ENCODE measurements at regions not wholly inside any gene's neighbourhood (a gene's known extent, or its start where the extent isn't known, plus 50 kb on each side); places are given as distances from the start of the nearest gene placed in this dataset.

GRCh38 chr2:14909795-14910194 lies 277.3 kb downstream of the LRATD1 start:
- DNase-seq (ENCODE audit: low read depth in 3 of 3), result no peak

GRCh38 chr2:14910654-14911053 lies 278.1 kb downstream of the LRATD1 start:
- no peak for DNase-seq (ENCODE audit: low read depth in 3 of 3)

GRCh38 chr2:14915983-14916382 lies 283.5 kb downstream of the LRATD1 start:
- no peak for DNase-seq (ENCODE audit: low read depth in 3 of 3)

DNA sequence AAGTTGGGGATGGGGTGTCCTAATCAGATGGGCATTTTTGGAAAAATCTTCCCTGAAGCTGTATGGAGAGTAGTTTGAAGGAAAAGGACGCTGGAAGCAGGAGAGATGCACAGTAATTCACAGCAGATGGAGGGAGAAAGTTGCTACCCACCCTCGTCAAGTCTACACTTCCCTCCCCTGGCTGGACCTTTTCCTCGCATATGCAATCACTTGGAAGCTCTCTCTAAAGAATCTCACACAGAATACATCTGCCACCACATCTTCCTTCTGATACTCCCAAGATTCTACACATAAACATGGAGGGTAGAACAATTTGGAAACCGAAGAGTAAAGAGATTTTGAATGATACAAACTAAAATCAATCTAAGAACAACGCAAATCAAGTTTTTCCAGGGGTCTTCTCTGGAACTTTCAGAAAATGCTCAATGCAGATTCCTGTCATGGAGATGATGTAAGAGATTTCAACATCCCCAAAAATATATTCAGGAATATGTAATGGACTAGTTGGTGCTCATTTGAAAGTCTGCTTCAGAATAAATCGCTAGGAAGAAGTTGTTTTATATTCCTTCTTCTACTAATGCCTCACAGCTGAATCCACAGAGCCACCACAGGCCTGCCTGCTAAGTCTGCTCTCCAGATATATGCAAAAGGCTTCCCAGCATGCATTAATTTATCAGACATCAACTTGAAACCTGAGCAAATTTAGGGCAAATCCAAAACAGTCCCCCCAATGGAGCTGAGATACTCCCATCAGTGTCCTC lies 291.5 kb downstream of the LRATD1 start:
- DNase-seq (ENCODE audit: low read depth in 3 of 3), result no peak

DNA sequence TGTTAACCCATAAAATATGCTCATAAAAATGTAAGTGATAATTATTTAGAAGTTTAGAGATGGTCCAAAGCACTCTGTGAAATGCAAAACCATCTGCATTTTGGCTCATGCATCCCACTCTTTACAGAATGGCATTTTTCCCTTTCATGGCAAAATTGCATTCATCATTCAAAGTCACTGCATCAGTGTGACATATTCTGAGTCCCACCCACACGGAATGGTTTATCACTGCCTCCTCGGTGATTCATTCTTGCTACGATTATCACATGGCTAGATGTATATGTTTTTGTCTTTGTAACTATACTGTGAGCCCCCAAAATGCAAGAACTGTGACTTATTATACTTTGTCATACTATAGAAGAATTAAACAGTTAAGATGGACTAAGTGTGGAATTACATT lies 293.0 kb downstream of the LRATD1 start:
- DNase-seq (ENCODE audit: low read depth in 3 of 3), result no peak

DNA sequence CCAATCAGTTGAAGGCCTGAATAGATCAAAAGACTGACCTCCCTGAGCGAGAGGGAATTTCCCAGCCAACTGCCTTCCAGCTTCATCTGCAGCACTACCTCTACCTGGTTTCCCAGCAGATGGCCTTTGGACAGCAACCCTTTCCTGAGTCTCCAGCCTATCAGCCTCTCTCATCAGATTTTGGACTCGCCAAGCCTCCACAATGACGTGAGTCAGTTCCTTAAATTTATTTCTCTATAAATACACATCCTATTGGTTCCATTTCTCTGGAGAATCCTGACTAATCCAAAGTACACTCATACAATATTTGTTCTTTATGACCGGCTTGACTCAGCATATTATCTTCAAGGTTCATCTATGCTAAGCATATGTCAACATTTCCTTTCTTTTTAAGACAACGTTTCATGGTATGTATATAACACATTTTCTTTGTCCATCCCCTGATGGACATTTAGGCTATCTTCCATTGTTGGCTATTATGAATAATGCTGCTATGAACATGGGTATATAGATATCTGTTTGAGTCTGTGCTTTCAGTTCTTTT lies 294.6 kb downstream of the LRATD1 start:
- no peak for DNase-seq (ENCODE audit: low read depth in 3 of 3)

GRCh38 chr2:14928056-14928455 lies 295.5 kb downstream of the LRATD1 start:
- DNase-seq (ENCODE audit: low read depth in 3 of 3), result no peak

- no peak for DNase-seq (ENCODE audit: low read depth in 3 of 3)
Observed at GRCh38 chr2:14930441-14930840, 297.9 kb downstream of the LRATD1 start.

DNA sequence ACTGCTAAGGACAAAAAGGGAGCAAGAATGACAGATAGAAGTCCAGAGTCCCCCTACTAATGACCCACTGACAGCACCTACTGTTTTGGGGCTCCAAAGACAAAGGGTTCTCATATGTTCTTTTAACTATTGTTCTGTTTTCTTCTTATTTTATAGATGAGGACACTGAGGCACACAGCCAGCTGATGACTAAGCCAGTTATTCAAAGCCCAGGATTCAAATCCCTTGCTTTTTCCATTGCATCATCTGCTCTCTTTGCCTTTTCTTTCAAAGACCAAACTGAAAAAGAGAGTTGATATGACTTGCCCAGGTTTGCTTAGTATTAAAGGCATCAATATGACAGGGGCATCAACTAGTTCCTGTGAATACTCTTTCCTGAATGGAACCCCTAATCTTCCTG lies 299.8 kb downstream of the LRATD1 start:
- no peak for DNase-seq (ENCODE audit: low read depth in 3 of 3)

DNA sequence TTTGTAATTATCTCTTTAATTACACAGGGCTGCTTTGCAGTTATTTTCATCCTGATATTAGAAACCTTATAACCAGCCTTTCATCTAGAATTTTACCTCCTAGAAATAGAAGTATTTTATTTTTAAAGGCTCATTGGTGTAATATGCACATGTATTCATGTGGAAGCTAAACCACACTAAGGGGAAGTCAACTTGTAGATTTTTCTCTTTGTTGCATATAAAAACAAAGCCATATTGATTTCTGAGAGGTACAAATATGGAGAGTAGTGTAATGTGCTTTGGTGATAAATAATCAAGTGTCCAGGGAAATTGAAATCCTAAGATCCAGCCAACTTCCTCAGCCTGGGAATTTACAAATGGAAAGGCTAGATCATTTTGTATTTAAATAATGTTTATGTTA lies 301.2 kb downstream of the LRATD1 start:
- no peak for DNase-seq (ENCODE audit: low read depth in 3 of 3)

- DNase-seq (ENCODE audit: low read depth in 3 of 3), result no peak
Observed at GRCh38 chr2:14936426-14936825, 303.9 kb downstream of the LRATD1 start.

DNA sequence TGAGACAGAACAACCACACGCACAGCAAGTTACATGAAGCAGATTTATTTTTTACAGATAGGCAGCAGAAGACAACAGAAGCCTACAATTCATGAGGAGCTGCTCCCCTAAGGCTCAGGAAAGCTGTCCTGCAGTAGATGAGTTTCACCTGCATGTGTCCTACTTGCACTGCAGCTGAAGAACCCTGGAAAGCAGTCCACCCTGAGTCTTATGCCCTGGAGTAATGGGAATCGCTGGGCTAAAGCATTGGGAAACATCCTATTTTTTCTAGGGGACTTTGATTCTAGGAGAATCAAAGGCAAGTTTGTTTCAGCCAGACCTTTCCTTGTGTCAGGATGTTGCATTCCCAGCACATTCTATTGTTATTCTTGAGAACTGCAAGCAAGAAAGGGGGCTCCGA lies 304.8 kb downstream of the LRATD1 start:
- DNase-seq (ENCODE audit: low read depth in 3 of 3), result no peak

DNA sequence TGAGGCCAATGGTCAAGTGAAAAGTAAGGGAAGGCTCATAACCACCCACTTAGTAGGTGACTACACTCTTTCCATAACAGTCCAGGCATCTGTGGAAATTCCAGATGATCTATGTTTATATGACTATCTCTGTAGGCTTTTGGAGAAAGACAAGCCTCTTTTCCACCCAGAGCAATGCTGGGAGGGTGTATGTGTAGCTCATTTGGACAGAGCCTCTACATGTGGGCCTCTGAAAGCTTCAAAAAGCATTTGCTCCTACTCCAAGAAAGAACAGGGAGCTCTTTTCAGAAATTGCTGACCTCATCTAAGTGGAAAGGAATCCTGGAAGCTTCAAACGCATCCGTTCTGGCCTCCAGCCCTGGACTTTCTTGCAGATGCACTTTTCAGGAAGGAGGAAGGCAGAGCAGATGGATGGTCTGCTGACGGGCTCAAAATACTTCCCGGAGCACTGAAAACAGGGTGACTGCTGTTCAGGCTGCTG lies 308.7 kb downstream of the LRATD1 start:
- DNase-seq (ENCODE audit: low read depth in 3 of 3), result no peak

DNA sequence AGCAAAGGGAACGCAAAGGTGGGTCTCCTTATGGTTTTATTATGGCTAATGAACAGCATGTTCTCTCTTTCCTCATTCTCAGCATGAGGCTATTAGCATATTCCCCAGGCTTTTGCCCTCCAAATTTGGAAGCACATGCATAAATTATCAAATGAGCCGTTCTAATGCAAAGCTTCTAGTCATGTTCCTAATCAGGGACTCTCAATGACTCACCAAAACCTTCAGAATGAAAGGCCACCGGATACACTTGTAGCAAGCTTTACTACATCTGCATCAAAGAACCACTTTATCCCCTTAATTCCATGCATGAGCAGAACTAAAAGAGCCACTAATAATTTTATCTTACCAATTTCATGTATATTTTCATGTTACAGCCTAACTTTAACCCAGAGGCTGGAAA lies 310.5 kb downstream of the LRATD1 start:
- no peak for DNase-seq (ENCODE audit: low read depth in 3 of 3)

- DNase-seq (ENCODE audit: low read depth in 3 of 3), result no peak
Observed at GRCh38 chr2:14944562-14945346, 312.2 kb downstream of the LRATD1 start.

DNA sequence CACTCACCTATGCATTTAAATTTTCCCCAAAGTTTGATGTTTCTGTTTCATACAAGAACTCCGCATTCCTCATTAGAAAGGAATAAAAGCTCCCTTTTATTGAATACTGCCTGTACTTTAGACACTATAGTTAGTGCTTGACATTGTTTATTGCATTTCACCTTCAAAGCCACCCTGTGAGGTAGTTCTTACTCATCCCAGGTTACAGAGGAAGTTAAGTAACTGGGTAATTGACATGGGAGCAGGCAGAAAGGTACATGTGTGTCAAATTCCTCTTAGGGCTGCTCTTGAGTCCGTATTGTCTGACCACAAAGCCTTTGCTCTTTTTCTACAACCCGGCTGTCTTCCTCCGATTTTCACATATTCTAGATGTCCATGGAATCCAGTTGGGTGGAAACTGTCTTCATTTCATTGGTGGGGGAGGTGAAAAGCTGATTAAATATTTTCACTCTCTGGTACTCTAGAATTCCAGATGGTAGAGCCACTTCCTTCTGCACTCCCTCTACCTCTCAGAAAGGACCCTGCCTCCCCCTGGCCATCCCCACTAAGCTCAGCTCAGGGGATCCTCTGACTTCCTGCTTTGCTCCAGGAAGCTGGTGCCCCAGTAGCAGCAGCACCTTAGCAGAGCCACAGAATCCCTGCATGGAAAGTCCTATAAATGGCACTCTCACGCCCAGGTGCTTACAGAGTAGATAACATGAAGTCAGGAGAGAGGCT lies 319.2 kb downstream of the LRATD1 start:
- no peak for DNase-seq (ENCODE audit: low read depth in 3 of 3)

GRCh38 chr2:14952400-14952963 lies 320.0 kb downstream of the LRATD1 start:
- no peak for DNase-seq (ENCODE audit: low read depth in 3 of 3)

DNA sequence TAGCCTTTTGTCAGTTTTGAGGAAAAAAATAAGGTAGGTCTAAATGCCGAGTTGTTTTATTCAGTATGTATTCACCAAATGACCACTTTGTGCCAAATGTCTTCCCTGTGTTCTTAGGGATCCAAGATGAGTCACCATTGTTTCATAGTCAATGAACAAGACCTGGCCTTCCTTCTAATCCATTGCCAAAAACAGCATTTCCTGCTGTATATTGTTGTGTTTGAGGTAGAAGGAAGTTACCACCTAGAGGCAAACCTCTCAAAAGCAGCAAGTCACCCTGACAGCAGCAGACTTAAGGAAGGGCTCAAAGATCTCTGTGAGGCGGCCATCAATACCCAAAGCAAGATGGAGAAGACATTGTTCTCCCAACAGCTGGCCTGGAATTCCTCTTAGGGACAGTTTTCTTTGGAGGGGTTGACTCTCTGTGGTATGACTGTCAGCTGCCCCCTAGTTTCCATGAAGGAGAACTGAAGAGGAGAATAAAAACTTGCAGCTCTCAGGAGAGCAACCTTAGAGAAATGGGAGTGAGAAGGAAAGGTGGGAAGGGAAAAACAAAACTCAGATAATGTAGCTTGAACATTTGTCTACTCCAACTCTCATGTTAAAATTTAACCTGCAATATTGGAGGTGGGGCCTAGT lies 328.3 kb downstream of the LRATD1 start:
- DNase-seq (ENCODE audit: low read depth in 3 of 3), result no peak

DNA sequence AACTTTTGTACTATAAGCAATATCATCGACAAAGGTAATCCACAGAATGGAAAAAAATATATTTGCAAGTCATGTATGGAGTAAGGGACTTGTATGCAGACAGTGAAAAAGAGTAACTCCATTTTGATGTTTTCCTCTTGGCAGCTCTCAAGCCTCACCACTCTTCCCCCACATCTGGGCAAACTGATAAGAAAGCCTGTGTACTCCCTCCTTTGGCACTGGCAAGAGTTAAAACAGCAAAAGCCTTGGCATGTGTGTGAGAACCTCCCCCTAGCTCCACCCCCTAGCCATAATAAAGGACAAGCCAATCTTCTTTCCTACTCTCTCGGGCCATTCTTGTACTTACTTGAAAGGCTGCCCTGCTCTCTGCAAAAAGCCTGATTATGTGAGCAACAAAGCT lies 335.2 kb downstream of the LRATD1 start:
- no peak for DNase-seq (ENCODE audit: low read depth in 3 of 3)

- no peak for DNase-seq (ENCODE audit: low read depth in 3 of 3)
Observed at GRCh38 chr2:14975381-14975780, 342.9 kb downstream of the LRATD1 start.

- no peak for DNase-seq (ENCODE audit: low read depth in 3 of 3)
Observed at GRCh38 chr2:14977021-14977420, 344.5 kb downstream of the LRATD1 start.
